ENCODE measurements at regions not wholly inside any gene's neighbourhood (a gene's known extent, or its start where the extent isn't known, plus 50 kb on each side); places are given as distances from the start of the nearest gene placed in this dataset.

DNA sequence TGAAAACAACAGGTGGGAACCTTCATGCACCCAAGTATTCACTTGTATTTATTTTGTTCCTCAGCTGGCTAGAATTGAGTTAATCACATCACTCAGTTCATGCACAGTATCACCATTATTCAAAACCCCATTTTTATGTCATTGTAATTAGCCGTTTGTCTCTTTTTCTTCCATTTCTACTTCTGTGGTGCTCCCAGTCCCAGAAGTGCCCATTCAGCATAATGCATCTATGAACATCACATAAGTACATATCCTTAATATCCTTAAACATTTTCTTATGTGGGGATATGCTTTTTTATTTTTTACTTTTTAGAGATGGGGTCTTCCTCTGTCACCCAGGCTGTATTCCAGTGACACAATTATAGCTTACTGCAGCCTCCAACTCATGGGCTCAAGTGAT, 510.9 kb upstream of the MGMT start:
- BruUV-seq (replicated peaks): no TSS peak
- no peaks in the 10 kb centered on the region for H4K20me1 ChIP-seq (replicated peaks; ENCODE audit: control insufficient read depth, extremely low read depth, insufficient read depth, low read length)
- H3K9me1 ChIP-seq (replicated peaks; ENCODE audit: control insufficient read depth, extremely low read depth, insufficient read depth, low read length): no peaks in the 10 kb centered on the region
- intact Hi-C loops (cut with micrococcal nuclease) (no loop called here), dilution Hi-C loops (cut with MboI; ENCODE audit: extremely low pct_ligation_motif_present, low sequenced_read_pairs) (no loop called here)
- no peaks in the 10 kb centered on the region for H3K9me3 ChIP-seq (replicated peaks; ENCODE audit: control insufficient read depth, insufficient read depth, low read length)
- H2AFZ ChIP-seq (ENCODE audit: low read depth, low read length): no peak overlapping the region
- H3K27me3 ChIP-seq (ENCODE audit: control insufficient read depth in 2 of 2, insufficient read depth in 2 of 2, low read length in 2 of 2): no peaks in the 10 kb centered on the region
- H3K27ac ChIP-seq (ENCODE audit: insufficient read depth, low read depth, low read length): no peak overlapping the region
- H3K4me3 ChIP-seq (replicated peaks in 1 of 3; ENCODE audit: insufficient read depth in 1 of 3, low read depth in 1 of 3, low read length in 3 of 3): no peak overlapping the region
- CTCF ChIA-PET: no interaction called here
- no peaks in the 10 kb centered on the region for H3K36me3 ChIP-seq (ENCODE audit: control insufficient read depth in 2 of 2, extremely low read depth in 1 of 2, insufficient read depth in 2 of 2, low read length in 2 of 2)
- H3K4me1 ChIP-seq (ENCODE audit: control insufficient read depth, extremely low read depth, insufficient read depth, low read length): no peaks in the 10 kb centered on the region
- no peak for FAIRE-seq
- no peak overlapping the region for H3K4me2 ChIP-seq (ENCODE audit: insufficient read depth, low read length)
- POLR2A ChIA-PET: no interaction called here
- no peak for DNase-seq (ENCODE audit: low read depth, low spot score)
- TF ChIP-seq POLR2A (IDR thresholded peaks at IDR 0.05; ENCODE audit: low read depth, low read length) (no peak), GATA2 (IDR thresholded peaks at IDR 0.05; ENCODE audit: insufficient read depth, insufficient read length, low read depth, low read length) (no peak), JUN (IDR thresholded peaks at IDR 0.05; ENCODE audit: borderline replicate concordance, insufficient read depth, insufficient read length, low read depth) (no peak), EZH2 (IDR thresholded peaks at IDR 0.05; ENCODE audit: borderline replicate concordance, low read depth, low read length, severe bottlenecking) (no peak), POLR2AphosphoS5 (IDR thresholded peaks at IDR 0.05; ENCODE audit: insufficient read depth, low read depth, low read length) (no peak), FOS (IDR thresholded peaks at IDR 0.05; ENCODE audit: borderline replicate concordance, insufficient read depth, low read length) (no peak), MYC (IDR thresholded peaks at IDR 0.05; ENCODE audit: low read depth, low read length) (no peak)
- TF ChIP-seq, protein P1, sequence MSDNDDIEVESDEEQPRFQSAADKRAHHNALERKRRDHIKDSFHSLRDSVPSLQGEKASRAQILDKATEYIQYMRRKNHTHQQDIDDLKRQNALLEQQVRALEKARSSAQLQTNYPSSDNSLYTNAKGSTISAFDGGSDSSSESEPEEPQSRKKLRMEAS (IDR thresholded peaks at IDR 0.05; ENCODE audit: insufficient read depth, insufficient read length): no peak
- TF ChIP-seq, protein P2, sequence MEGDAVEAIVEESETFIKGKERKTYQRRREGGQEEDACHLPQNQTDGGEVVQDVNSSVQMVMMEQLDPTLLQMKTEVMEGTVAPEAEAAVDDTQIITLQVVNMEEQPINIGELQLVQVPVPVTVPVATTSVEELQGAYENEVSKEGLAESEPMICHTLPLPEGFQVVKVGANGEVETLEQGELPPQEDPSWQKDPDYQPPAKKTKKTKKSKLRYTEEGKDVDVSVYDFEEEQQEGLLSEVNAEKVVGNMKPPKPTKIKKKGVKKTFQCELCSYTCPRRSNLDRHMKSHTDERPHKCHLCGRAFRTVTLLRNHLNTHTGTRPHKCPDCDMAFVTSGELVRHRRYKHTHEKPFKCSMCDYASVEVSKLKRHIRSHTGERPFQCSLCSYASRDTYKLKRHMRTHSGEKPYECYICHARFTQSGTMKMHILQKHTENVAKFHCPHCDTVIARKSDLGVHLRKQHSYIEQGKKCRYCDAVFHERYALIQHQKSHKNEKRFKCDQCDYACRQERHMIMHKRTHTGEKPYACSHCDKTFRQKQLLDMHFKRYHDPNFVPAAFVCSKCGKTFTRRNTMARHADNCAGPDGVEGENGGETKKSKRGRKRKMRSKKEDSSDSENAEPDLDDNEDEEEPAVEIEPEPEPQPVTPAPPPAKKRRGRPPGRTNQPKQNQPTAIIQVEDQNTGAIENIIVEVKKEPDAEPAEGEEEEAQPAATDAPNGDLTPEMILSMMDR (IDR thresholded peaks at IDR 0.05; ENCODE audit: extremely low read depth in 1 of 2, insufficient read depth in 1 of 2, low read depth in 1 of 2, low read length in 2 of 2): no peak
- H3K9ac ChIP-seq (replicated peaks; ENCODE audit: extremely low read depth, insufficient read depth, low read length): no peak overlapping the region
- H3K79me2 ChIP-seq (ENCODE audit: control insufficient read depth, insufficient read depth, low read length): no peaks in the 10 kb centered on the region
